H1 (cell line): ENCODE measurements at regions not wholly inside any gene's neighbourhood (a gene's known extent, or its start where the extent isn't known, plus 50 kb on each side); places are given as distances from the start of the nearest gene placed in this dataset.
A peak's percentile ranks its signal among the peaks of the same experiment; 100 is the strongest.

ENCODE experiments used
- CTCF ChIA-PET: fragments of 300-600 bp; sonication (Branson Sonifier 250); formaldehyde crosslinking; loops from one replicate; lab custom pipeline; 2021; ENCODE audit not compliant: partially characterized antibody; lab: Charles Lee
- POLR2A ChIA-PET: fragments of 300-600 bp; sonication (Branson Sonifier 250); formaldehyde crosslinking; loops from one replicate; lab custom pipeline; 2021; ENCODE audit warnings: inconsistent platforms; ENCODE audit not compliant: partially characterized antibody; lab: Charles Lee
- DNase-seq, 2 experiments: peaks; one replicate each; pipeline versions ENCODE4 v3.0.0 to v3.0.0-alpha.2; 2010 to 2022; ENCODE audit warnings: low spot score in 2 of 2, low read depth in 1 of 2, mixed read lengths in 1 of 2
- FAIRE-seq: peaks from 2 replicates; lab custom pipeline; 2011; peaks lifted over from hg19 to GRCh38; lab: Jason Lieb, UNC
- H2AFZ ChIP-seq: 2 replicates; pipeline ENCODE4 v1.8.1; 2012; ENCODE audit warnings: low read length, inconsistent platforms
- H2AK5ac ChIP-seq: 2 replicates; pipeline ENCODE4 v1.6.1; 2013; ENCODE audit warnings: low read depth, low read length
- H2BK120ac ChIP-seq: replicated peaks from 2 replicates; pipeline ENCODE3; 2013; ENCODE audit warnings: low read depth, low read length, inconsistent platforms
- H2BK12ac ChIP-seq: 2 replicates; pipeline ENCODE4 v1.6.1; 2013; ENCODE audit warnings: low read depth, low read length
- H2BK15ac ChIP-seq: 2 replicates; pipeline ENCODE4 v1.6.1; 2013; ENCODE audit warnings: low read length
- H2BK20ac ChIP-seq: 2 replicates; pipeline ENCODE4 v1.6.1; 2013; ENCODE audit warnings: low read length
- H2BK5ac ChIP-seq: 2 replicates; pipeline ENCODE4 v1.6.1; 2013; ENCODE audit warnings: low read depth, low read length
- H3K14ac ChIP-seq: 2 replicates; pipeline ENCODE4 v1.6.1; 2013; ENCODE audit warnings: inconsistent platforms; ENCODE audit not compliant: insufficient read length
- H3K18ac ChIP-seq: 2 replicates; pipeline ENCODE4 v1.6.1; 2013; ENCODE audit warnings: low read length; ENCODE audit errors: extremely low read depth
- H3K23ac ChIP-seq: 2 replicates; pipeline ENCODE4 v1.6.1; 2013; ENCODE audit warnings: inconsistent platforms; ENCODE audit not compliant: insufficient read length
- H3K23me2 ChIP-seq: 2 replicates; pipeline ENCODE4 v1.6.1; 2013; ENCODE audit warnings: low read depth, low read length
- H3K27ac ChIP-seq: 2 replicates; pipeline ENCODE4 v1.6.1; 2011; ENCODE audit warnings: low read depth, low read length, inconsistent platforms
- H3K27me3 ChIP-seq, 4 experiments: replicated peaks in 1 of 4; 1 replicate in 1 of 4; 2 replicates in 3 of 4; pipeline versions ENCODE4 v1.6.1 to v1.8.1; 2011 to 2013; ENCODE audit warnings: low read length in 3 of 4, mild to moderate bottlenecking in 3 of 4, inconsistent platforms in 2 of 4, mixed read lengths in 2 of 4, moderate library complexity in 1 of 4; ENCODE audit not compliant: control insufficient read depth in 3 of 4, insufficient read depth in 3 of 4; ENCODE audit errors: extremely low read depth in 1 of 4
- H3K36me3 ChIP-seq, 4 experiments: 2 replicates each; pipeline versions ENCODE4 v1.6.1 to v1.8.1; 2011 to 2013; ENCODE audit warnings: mild to moderate bottlenecking in 4 of 4, low read length in 3 of 4, moderate library complexity in 2 of 4, control low read depth in 1 of 4, inconsistent platforms in 1 of 4; ENCODE audit not compliant: insufficient read depth in 4 of 4, control insufficient read depth in 2 of 4
- H3K4ac ChIP-seq: replicated peaks from 2 replicates; pipeline ENCODE3; 2013; ENCODE audit warnings: low read length, low read depth, mixed read lengths, inconsistent platforms; ENCODE audit not compliant: insufficient read length
- H3K4me1 ChIP-seq, 4 experiments: replicated peaks in 1 of 4; 1 replicate in 1 of 4; 2 replicates in 3 of 4; pipeline versions ENCODE4 v1.6.1 to v1.8.1; 2011 to 2013; ENCODE audit warnings: low read length in 3 of 4, inconsistent platforms in 2 of 4, mixed read lengths in 1 of 4; ENCODE audit not compliant: insufficient read depth in 4 of 4, control insufficient read depth in 3 of 4
- H3K4me2 ChIP-seq, 2 experiments: 2 replicates each; pipeline versions ENCODE4 v1.6.1 to v1.8.1; 2011 to 2013; ENCODE audit warnings: low read depth in 2 of 2, low read length in 2 of 2, control low read depth in 1 of 2, inconsistent platforms in 1 of 2, mild to moderate bottlenecking in 1 of 2; ENCODE audit not compliant: insufficient read depth in 1 of 2
- H3K4me3 ChIP-seq, 4 experiments: fragments of 200-600, 300-600 bp in 1 of 4; sonication (generic), shearing (Covaris generic), sonication (Bioruptor Twin) in 1 of 4; 2 replicates each; pipeline versions ENCODE4 v1.5.1 to v1.8.1; 2011 to 2016; ENCODE audit warnings: low read length in 4 of 4, low read depth in 3 of 4, control low read depth in 2 of 4, inconsistent platforms in 2 of 4, mild to moderate bottlenecking in 2 of 4, mixed read lengths in 1 of 4, moderate library complexity in 1 of 4; ENCODE audit not compliant: insufficient read depth in 2 of 4; ENCODE audit errors: extremely low read depth in 1 of 4
- H3K56ac ChIP-seq: replicated peaks from 2 replicates; pipeline ENCODE3; 2013; ENCODE audit warnings: low read depth, mild to moderate bottlenecking, mixed read lengths, low read length, inconsistent platforms; ENCODE audit not compliant: insufficient read length
- H3K79me1 ChIP-seq: 2 replicates; pipeline ENCODE4 v1.6.1; 2013; ENCODE audit warnings: low read depth, low read length, control low read depth
- H3K79me2 ChIP-seq, 2 experiments: 2 replicates each; pipeline versions ENCODE4 v1.6.1 to v1.8.1; 2012 to 2013; ENCODE audit warnings: low read length in 2 of 2, mild to moderate bottlenecking in 2 of 2, inconsistent platforms in 1 of 2; ENCODE audit not compliant: insufficient read depth in 2 of 2, control insufficient read depth in 1 of 2
- H3K9ac ChIP-seq, 4 experiments: replicated peaks in 1 of 4; 1 replicate in 1 of 4; 2 replicates in 3 of 4; pipeline versions ENCODE4 v1.6.1 to v1.8.1; 2011 to 2013; ENCODE audit warnings: low read depth in 3 of 4, low read length in 3 of 4, control low read depth in 2 of 4, mild to moderate bottlenecking in 2 of 4, moderate library complexity in 2 of 4, inconsistent platforms in 1 of 4; ENCODE audit errors: extremely low read depth in 1 of 4
- H3K9me3 ChIP-seq, 2 experiments: 2 replicates each; pipeline versions ENCODE4 v1.6.1 to v1.8.1; 2012 to 2013; ENCODE audit warnings: mild to moderate bottlenecking in 2 of 2, moderate library complexity in 2 of 2, control low read depth in 1 of 2, inconsistent platforms in 1 of 2, low read depth in 1 of 2, low read length in 1 of 2, mixed read lengths in 1 of 2; ENCODE audit not compliant: insufficient read depth in 2 of 2
- H4K20me1 ChIP-seq, 2 experiments: replicated peaks in 1 of 2; 2 replicates each; pipeline versions ENCODE3 to v1.8.1; 2011 to 2013; ENCODE audit warnings: inconsistent platforms in 2 of 2, low read length in 2 of 2, mild to moderate bottlenecking in 1 of 2; ENCODE audit not compliant: insufficient read depth in 2 of 2, control insufficient read depth in 1 of 2
- H4K5ac ChIP-seq: 2 replicates; pipeline ENCODE4 v1.6.1; 2013; ENCODE audit warnings: low read length, low read depth, mixed read lengths, inconsistent platforms; ENCODE audit not compliant: insufficient read length
- H4K8ac ChIP-seq: 2 replicates; pipeline ENCODE4 v1.8.0; 2013; ENCODE audit warnings: mild to moderate bottlenecking, moderate library complexity, low read length, inconsistent platforms; ENCODE audit not compliant: insufficient read depth; ENCODE audit errors: extremely low read depth
- H4K91ac ChIP-seq: replicated peaks from 2 replicates; pipeline ENCODE3; 2013; ENCODE audit warnings: low read length, mixed read lengths, inconsistent platforms; ENCODE audit not compliant: insufficient read length
- CBX5 ChIP-seq: fragments of 300-800, 300-1000 bp; sonication (generic); IDR thresholded peaks from 2 replicates; pipeline ENCODE4 v1.7.1; 2016; ENCODE audit warnings: antibody characterized with exemption, low read length, low read depth
- JUN ChIP-seq: IDR thresholded peaks from 2 replicates; pipeline ENCODE4 v1.6.1; 2011; ENCODE audit warnings: low read depth, mild to moderate bottlenecking, improper control_type of control experiment, low read length
- SAP30 ChIP-seq: fragments of 300-600 bp; sonication (generic); IDR thresholded peaks from 2 replicates; pipeline ENCODE4 v1.7.1; 2012; ENCODE audit warnings: low read length, moderate library complexity, mild to moderate bottlenecking, inconsistent platforms; ENCODE audit not compliant: insufficient read depth, insufficient replicate concordance
- SP1 ChIP-seq: IDR thresholded peaks from 2 replicates; pipeline ENCODE4 v1.6.1; 2011; ENCODE audit warnings: low read depth, low read length
- WGBS, 2 experiments: shearing (Covaris generic) in 1 of 2; methylation state at CpG; one replicate each; pipeline versions ENCODE4 v1.1.6 to v1.1.7; 2013 to 2015; ENCODE audit warnings: low lambda C conversion rate in 2 of 2, mixed read lengths in 2 of 2, inconsistent platforms in 1 of 2, low coverage in 1 of 2, missing lambda C conversion rate in 1 of 2; ENCODE audit not compliant: insufficient replicate concordance in 2 of 2, insufficient coverage in 1 of 2, insufficient read length in 1 of 2; ENCODE audit errors: extremely low coverage in 1 of 2, missing lambda C conversion rate in 1 of 2; 5-methylcytosine and 5-hydroxymethylcytosine counted together
- TF ChIP-seq, protein P1 (sequence below): IDR thresholded peaks from 2 replicates; pipeline ENCODE4 v1.6.1; 2011; ENCODE audit warnings: low read depth, mild to moderate bottlenecking, low read length; ENCODE audit not compliant: insufficient read depth

GRCh38 chr14:97453991-97454390, 656.8 kb downstream of the VRK1 start:
- Histone ChIP-seq H3K14ac (no peak overlapping the region), H3K23ac (no peak overlapping the region), H3K23me2 (peaks cover 6% of the 10 kb centered on the region), H4K8ac (no peak overlapping the region), H3K79me2 (no peaks in the 10 kb centered on the region), H3K9me3 (no peaks in the 10 kb centered on the region), H4K91ac (no peak overlapping the region), H3K4me2 (no peak overlapping the region), H2BK12ac (no peak overlapping the region), H4K20me1 (no peaks in the 10 kb centered on the region), H2BK20ac (no peak overlapping the region), H3K36me3 (no peaks in the 10 kb centered on the region), H3K4ac (no peak overlapping the region), H3K18ac (no peak overlapping the region), H2AK5ac (no peak overlapping the region), H3K4me3 (no peak overlapping the region), H3K56ac (no peak overlapping the region), H2AFZ (0 out of 2 replicates have a peak overlapping the region, but pooled peaks have one; percentile 11), H2BK5ac (no peak overlapping the region), H2BK120ac (no peak overlapping the region), H3K4me1 (peaks cover 0 to 7% (median 2%) of the 10 kb centered on the region in 4 experiments; a peak in 2 of 7 replicates), H4K5ac (no peak overlapping the region), H3K79me1 (no peaks in the 10 kb centered on the region), H3K27me3 (peaks cover 0 to 8% (median 4%) of the 10 kb centered on the region in 4 experiments; a peak in 4 of 7 replicates), H2BK15ac (no peak overlapping the region), H3K27ac (no peak overlapping the region), H3K9ac (no peak overlapping the region)
- CTCF ChIA-PET = no interaction called here
- 86% methylated on average over 2 of the region's 2 CpGs; no CpG with 5 or more reads in 1 of the 2 experiments for WGBS, 2 experiments
- DNase-seq (no peak), FAIRE-seq (no peak)
- TF ChIP-seq, protein P1, sequence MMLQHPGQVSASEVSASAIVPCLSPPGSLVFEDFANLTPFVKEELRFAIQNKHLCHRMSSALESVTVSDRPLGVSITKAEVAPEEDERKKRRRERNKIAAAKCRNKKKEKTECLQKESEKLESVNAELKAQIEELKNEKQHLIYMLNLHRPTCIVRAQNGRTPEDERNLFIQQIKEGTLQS = no peak
- TF ChIP-seq SAP30 (no peak), CBX5 (no peak), JUN (no peak), SP1 (no peak)
- POLR2A ChIA-PET = no interaction called here
